GM18861 (cell line): ENCODE measurements at regions not wholly inside any gene's neighbourhood (a gene's known extent, or its start where the extent isn't known, plus 50 kb on each side); places are given as distances from the start of the nearest gene placed in this dataset.

ENCODE experiments used
- ATAC-seq: cut with Tn5 transposase; IDR thresholded peaks from one replicate; pipeline ENCODE4 v1.9.1; 2021; ENCODE audit not compliant: unreplicated experiment

DNA sequence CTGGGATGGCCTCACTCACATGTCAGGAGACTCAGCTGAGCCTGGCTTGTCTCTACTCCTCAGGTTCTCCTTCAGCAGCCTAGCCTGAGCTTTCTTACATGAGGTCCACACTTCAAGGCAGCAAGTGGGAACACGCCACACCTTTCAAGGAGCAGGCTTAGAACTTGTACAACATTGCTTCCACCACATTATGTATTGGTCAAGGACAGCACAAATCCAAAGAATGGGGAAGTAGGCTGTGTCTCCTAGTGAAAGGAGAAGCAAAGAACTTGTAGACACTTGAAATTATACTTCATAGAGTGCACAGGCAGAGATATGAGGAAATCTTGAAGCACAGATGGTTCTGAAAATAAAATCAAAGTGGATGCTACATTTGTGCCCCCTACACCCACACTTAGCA is 120.9 kb upstream of the NOCT start:
- no peak for ATAC-seq

DNA sequence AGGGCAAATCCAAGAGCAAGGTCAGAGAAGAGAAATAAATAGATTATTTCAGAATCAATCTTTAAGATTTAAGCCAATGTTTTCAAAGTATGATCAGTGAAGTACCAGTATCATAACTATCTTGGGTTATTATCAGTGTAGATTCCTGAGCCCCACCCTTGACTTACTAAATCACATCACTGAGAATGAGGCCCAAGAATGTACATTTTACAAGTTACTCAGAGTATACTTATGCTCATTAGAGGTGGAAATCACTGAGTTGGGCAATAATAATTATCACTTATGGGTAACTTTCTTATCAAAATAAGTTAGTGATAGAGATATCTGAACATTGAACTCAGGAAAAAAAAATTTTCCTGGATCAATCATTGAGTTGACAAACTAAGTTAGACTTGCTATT is 121.6 kb upstream of the NOCT start:
- no peak for ATAC-seq

DNA sequence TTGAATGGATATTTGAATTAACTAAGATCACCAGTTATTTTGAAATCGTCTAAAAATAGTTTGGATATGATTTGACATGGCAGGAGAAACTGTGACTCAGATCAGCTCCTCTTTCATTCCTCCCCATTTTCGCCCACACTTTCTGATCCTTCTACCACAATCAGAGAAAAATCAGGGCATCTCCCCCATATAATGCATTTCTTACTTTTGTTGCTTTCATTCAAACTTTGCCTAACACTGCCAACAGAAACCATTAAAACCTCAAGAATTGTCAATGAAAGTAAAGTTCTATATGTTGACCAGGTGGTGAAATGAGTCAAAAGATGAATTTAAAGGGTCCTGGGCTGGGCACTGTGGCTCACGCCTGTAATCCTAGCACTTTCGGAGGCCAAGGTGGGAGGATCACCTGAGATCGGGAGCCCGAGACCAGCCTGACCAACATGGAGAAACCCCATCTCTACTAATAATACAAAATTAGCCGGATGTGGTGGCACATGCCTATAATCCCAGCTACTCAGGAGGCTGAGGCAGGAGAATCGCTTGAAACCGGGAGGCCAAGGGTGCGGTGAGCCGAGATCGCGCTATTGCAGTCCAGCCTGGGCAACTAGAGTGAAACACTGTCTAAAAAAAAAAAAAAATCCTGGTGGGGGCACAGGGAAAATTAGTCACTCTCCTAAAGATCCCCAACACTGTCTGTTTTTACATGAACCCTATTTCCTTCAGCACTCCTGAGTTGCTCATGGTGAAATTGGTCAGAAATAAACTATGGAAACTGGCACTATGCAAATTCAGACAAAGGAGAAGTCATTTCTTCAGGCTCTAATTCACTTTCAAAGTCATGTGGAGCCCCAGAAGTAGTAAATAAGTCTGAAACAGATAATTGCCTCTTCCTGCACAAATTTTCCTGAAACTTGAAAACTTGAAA is 122.8 kb upstream of the NOCT start:
- ATAC-seq: no peak

DNA sequence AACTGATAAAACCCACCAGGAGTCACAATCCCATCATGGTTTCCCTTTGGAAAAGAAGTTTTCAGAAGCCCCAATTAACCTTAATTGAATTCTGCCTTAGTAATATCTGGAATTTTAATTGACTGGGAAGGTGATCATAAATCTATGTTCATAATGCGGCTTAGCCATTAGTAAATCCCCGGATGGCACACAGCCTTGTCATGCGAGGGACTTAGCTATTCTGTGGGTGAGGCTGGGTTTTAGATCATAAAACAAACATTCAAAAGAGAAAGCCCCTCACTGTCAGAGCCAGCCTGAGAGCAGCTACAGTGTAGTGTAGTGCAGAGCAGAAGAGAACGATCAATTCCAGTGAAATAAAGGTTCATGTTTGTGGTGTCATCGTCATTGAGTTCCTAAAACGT is 124.0 kb upstream of the NOCT start:
- ATAC-seq: no peak

DNA sequence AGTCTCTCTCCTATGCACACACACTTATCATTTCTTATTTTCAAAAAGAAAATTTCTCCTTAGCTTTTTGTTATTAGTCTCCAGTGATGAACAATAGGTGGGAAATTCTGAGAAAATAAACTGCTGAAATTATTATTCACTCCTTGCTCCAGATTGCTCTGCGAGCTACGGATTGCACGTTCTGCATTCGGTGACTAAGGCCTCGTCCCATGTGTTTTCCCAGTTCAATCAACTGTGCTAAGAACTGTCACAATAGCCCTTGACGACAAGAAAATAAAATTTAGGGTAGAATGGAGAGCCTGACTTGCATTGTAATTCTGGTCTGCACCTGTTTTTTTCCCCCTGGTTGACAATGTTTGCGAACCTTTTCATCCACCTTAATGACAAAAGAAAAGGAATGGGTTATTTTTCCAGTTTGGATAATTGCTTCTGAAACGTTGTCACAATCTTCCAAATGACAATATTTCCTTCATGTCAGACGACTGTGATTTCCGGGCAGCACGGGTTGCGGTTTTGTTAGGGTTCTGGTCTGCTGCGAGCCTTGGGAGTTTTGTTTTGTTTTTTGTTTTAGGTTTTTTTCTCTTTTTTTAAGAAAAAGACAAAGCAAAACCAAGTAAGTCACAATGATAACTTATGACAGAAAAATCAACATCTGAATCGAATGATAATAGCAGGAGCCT is 124.5 kb upstream of the NOCT start:
- ATAC-seq: no peak

DNA sequence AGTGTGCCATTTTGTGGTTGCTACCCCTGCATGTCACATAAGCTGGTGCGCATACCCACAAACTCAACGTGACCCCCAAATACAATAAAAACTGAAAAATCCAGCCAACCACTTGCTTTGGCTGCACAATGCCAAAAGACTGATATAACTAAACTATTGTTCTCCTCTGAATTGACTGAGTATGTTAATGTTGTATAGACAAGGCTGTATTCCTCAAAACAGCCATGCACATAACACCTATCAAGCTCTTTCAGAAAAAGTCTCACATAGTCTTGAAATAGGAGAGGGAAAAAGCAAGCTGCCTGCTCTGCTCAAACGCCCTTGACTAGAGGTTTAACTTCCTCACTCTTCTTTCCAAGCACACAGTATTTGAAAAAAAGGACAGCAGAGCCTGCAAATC is 126.4 kb upstream of the NOCT start:
- no peak for ATAC-seq

DNA sequence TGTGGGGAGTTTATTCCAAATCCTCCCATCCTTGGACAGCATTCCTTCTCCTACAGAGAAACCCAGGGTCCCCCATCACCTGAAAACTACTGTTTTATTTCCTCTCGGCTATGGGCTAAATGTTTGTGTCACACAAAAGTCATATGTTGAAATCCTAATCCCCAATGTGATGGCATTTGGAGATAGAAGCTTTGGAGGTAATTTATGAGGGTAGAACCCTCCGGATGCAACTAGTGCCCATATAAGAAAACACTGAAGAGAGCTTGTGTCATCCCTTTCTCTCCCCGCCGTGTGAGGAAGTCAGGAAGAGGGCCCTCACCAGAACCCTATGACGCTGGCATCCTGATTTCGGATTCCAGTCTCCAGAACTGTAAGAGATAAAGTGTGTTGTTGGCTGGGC is 127.8 kb upstream of the NOCT start:
- ATAC-seq: no peak

DNA sequence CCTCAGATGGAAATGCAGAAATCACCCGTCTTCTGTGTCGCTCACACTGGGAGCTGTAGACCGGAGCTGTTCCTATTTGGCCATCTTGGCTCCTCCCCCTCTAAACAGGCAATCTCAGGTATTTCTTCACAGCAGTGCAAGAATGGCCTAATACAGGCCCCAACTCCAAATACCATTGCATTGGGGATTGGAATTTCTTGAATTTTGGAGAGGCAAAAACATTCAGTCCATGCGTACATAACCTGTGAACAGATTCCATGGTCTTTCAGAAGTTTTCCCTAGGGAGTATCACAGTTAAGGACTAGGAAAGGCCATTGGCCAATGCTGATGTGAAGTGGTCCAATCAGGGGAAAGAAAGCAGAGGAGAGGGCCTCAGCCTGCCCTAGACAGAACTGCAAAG is 128.2 kb upstream of the NOCT start:
- no peak for ATAC-seq

DNA sequence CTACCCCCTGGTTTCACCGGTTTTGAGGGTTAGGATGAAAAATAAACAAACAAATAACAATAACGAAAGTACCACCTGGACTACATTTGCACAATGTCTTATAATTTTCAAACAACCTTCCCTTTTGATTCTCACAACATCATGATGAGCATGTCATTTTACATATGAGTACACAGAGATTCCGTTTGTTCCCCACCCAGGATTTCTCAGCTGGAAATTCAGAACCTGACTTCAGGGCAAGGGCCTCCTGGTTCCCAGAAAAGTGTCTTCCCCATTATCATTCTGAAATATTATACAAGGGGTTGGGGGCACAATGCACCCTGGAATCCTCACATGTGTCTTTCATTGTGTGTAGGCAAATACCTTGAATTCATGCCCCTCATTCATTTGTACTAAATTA is 135.8 kb upstream of the NOCT start:
- ATAC-seq: no peak

DNA sequence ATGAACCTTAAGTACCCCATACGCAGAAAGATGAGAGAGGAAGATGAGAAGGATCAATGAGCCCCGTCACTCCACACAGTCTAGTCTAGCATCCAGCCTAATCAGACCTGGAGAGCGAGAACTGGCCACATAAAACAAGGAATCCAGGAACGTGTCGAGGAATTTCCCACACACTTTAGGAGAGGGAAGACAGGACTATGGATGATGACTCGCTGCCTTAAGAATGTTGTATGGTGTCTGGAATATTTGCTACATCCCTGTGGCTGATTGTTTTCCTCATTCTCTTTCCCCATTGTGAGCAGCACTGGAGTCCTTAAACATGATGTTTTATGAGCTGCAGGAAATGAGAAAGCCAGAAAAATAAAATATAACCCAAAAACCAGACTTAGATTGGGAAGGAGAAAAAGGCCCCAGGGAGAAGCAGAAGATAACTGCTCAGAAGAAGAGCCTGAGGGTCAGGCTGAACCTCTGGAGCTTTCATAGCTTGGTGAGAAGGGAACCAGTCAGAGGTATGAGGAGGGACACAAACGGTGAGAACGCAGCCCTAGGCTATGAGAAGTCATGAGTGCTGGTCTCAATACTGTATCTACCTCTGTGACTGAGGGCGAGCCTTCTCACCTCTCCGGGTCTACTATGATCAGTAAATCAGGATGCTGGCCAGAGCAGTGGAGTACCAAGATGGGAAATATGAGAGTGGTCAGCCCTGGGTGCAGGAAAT is 139.5 kb upstream of the NOCT start:
- ATAC-seq: no peak

DNA sequence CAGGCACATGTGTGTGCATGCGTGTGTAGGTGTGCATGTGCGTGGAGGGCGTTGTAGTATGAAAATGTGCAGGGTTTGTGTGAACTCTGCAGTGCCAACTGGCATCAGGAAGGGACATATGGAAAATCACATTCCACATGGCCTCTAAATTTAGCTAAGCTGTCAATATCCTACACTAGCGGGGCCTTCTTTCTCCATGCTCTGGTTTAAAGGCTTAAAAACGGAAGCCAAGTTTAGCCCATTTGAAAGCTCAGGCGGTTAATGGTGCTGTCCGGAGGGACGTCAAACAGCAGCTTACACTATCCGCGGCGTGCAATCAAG is 144.1 kb upstream of the NOCT start:
- ATAC-seq: no peak

DNA sequence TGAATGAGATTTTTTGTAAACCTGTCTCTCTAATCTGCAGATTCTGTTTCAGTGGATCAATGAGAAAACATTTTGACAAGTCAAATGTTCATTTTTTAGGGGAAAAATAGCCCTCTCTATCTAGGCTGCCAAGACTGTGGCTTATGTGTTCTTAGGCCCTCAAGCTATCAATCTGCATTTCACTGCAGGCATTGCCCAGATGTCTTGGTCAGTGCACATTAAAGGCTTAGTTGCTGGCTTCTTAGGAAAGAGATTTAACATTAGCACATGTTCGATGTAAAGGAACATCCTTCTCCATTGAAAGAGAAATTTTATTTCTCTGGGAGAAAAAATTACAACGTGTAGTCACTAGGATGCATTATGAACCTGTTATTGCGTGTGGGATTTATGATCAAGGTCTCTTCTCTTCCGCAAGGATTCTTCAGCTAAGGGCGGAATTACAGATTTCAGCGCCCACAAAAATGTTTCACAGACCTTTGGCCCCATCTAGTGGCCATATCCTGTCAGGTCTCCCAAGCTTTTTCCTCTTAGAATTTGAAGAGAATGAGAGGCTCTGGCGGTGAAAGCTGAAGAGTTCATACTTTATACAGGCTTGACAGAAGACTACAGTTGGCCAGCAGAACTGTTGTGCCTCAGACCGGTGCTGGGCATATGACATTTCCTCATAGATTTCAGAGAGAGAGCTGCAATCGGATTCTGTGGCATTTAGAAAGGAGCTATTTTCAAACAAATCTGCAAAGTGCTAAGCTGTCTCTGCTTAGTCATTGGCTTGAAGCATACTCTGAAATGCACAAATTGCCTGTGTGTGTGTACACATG is 144.6 kb upstream of the NOCT start:
- ATAC-seq: peak; percentile 58

DNA sequence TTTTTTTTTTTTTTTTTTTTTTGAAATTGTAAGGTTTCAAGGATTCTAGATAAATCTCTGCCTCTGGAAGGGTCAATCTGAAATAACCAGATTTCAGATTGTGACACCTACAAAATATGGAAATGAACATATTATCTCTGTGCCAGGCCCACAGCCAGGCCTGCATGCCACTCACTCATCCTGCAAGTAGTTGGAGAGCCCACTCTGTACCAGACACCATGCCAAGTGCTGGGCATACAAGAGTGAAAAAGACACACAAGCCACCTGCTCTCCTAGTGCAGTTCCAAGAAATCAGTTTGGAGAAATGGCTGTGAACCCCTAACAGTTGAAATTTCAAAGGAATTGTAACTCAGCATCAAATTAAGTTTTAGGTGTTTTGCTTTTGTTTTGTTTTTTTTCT is 145.9 kb upstream of the NOCT start:
- ATAC-seq: no peak

DNA sequence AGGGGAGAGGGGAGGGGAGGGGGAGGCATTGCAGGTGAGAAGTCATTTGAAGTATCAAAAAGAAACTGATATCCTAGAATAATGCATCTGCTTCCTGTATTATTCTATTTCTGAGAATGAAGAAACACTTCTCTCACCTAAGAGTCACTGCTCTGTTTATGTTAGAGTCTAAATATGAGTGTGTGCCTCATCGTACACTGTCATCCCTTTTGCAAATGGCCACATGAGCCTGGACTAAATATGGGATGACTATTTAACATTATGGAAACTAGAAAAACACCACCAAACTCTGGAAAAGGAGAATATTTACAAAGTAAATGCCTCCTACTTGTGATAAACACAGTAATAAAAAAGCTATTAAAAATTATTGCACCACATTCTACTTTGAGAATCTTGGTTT is 146.4 kb upstream of the NOCT start:
- no peak for ATAC-seq

DNA sequence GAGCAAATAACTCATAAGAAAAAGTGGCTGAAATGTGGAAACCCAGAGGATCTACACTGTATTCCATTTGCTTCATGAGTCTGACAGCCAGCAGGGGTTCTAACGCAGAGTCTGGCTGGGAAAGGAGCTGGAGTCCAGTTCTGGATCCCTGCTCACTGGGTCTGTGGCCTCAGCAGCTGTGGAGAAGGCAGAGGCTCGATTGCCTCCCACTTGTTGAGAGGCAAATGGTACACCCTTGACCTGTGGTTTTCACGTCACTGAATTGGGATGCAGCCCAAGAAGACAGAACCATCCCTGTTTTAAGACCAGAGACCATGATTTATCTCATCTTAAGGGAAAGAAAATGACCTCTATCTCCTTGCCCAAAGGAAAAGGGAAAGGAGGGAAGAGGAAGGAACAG is 147.0 kb upstream of the NOCT start:
- ATAC-seq: no peak

DNA sequence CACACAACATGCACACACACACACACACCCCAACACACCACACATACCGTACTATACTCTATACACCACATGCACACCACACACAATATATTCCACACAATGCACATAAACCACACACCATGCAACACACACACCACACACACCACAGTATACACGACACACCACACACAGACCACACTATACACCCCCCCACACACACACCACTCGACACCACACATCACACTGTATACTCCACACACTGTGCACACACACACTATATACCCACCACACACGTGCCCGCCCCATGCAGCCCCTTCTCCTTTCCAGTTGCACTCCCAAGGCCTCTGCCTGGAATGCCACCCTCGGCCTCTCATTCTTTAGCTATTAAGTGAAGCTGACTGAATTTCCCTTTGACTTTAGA is 148.2 kb upstream of the NOCT start:
- ATAC-seq: no peak

DNA sequence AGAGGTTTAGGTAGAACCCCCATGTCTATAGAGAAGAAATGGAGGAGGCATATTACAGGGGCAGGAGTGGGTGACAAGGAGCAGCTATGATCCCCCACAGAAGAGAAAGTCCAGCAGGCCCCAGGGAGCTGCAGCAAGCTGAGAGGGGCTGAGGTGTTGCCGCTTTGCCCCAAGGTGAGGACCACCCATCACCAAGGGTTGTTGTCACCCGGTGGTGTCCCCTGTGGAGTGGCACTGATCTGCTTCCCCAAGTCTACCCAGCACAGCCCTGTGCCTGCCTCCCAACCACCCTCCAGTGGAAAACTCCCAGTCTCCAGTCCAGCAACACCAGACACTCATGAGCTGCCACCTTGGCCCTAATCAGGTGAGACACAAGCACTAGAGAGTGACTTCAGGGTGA is 149.3 kb upstream of the NOCT start:
- ATAC-seq: no peak

DNA sequence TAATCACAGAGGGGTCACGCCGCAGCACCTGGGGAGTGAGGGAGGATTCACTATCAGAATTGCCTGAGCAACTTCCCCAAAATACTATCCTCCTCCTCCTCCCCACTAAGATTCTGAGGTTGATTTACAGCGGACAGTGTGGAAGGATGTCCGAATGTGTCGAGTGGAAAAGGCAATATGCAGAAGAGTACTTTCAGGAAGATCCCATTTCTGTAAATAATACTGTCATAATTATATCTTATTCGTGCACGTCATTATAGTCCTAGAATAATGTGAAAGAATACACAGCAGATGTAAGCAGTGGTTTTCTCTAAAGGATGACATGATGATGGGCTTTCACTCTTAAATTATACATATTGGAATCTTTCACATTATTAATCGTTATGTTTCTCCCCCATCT is 149.8 kb upstream of the NOCT start:
- ATAC-seq: no peak

DNA sequence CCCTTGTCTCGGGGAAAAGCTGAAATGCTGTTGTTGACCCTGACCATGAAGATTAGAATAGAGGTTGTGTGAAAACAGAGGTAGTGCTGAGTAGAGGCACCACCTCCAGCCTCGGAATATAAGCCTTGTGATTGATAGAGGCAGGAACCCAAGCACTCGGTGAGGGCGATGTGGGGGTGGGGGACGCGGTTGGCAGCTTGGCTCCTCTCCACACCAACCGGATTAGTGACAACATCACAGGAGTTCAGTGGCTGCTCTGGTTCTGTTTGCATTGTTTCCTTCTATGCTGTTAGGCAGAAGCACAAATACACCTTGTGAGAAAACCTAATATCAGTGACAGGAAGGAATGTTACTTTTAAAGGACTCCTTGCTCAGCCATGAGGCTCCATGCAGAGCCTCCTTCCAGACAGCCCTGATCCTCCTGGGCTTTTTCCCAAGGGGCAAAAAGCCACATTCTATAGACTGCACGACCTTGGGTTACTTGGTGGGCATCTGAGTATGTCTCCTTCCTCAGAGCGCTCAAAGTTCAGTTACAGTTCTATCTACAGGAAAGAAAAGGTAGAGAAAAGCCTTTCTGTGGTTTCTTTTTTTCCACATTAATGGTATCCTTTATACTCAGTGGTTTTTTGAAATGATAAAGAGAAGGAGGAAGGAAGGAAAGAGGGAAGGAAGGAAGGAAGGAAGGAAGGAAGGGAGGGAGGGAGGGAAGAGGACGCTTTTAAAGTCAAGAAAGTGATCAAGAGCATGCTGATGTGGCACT is 150.4 kb upstream of the NOCT start:
- ATAC-seq: no peak

DNA sequence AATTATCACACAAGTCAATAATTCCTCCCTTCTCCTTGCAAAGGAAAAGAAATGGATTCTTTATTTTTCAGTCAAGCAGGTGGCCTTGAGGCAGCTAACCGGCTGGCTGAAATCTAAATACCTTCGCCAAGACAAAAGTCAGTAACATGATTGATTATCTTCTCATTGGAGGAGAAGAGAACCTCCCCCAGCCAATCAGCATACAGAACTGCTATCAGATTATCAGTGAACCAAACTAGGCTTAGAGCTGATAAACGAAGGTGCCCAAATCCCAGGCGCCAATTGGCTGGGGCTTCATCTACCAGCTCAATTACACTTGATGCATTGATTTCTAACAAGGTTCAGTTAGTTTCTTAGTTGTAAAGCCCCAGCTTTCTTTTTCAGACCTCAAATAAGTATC is 152.4 kb upstream of the NOCT start:
- no peak for ATAC-seq

DNA sequence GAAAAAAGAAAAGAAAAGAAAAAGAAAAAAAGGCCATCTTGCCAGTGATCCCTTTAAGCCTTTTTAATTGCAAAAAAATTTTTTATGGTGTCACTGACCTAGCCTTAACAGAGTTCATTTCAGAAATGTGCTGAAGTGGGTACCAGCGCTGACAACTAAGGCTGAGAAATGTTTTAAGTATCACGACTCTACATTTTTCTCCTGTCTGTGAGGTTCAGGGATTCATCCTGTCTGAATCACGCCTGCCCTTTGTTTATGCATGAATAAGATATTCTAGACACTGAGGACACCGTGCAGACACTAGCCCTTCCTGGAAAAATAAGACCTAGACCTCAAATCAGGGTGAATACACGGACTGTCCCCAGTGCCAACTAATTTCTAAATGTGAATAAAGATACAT is 154.4 kb upstream of the NOCT start:
- ATAC-seq: no peak
